ENCODE measurements at regions not wholly inside any gene's neighbourhood (a gene's known extent, or its start where the extent isn't known, plus 50 kb on each side); places are given as distances from the start of the nearest gene placed in this dataset.

DNA sequence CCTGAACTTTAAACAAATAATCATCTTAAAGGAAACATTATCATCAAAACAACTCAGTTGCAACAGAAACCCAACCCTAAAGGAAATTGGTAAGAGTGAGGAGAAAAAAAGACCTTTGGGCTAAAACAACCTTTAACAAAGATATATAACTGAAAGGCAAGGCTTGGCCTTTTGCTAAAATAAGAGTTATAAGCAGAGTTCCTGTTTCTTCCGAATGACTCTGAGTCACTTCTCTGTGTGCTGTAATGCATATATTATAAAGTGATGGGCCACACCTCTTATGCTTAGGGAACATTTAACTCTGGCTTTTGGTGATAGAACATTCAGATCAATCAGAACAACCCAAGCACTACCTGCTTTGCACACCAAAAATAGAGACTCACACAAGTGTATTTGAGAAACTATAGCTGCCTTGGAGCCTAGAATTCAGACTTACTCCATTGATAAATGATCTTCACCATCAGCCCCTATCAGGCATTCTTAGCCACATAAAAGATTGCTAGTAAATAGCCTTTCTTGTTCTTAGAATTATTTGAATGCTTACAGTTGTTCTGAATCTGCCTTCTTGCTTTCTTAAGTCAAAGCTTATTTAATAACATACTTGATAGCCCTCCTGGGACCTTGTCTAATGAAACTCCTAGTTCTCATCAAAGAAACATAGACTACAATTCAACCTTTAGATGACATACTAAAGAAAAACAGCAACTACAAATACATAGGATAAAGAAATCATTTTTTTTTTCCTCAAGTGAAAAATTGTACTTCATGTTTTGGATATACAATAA lies 294.2 kb upstream of the SEMA6D start:
- no peak for ATAC-seq
- DNase-seq (ENCODE audit: low spot score), result no peak
- no peak overlapping the region for H3K27ac ChIP-seq (ENCODE audit: extremely low read length, insufficient read depth, low read length)
- H3K4me3 ChIP-seq (replicated peaks in 1 of 3; ENCODE audit: insufficient read depth in 1 of 3, low read depth in 2 of 3, low read length in 3 of 3), result no peak overlapping the region
- BruUV-seq (replicated peaks), result no TSS peak
- peaks cover 15% of the 10 kb centered on the region for H3K4me1 ChIP-seq (ENCODE audit: insufficient read depth, low read length)
- intact Hi-C loops (cut with micrococcal nuclease; ENCODE audit: unreplicated experiment), result no loop called here
- no peaks in the 10 kb centered on the region for H4K20me1 ChIP-seq (ENCODE audit: insufficient read depth, low read length)
- CTCF ChIA-PET (ENCODE audit: low intra/inter-chr PET ratio, low total read pairs), result no interaction called here
- H3K27me3 ChIP-seq (ENCODE audit: control insufficient read depth in 1 of 2, insufficient read depth in 2 of 2, low read length in 2 of 2), result no peaks in the 10 kb centered on the region; a peak in 1 of 5 replicates
- no peak for FAIRE-seq
- POLR2A ChIA-PET, result no interaction called here
- H2AFZ ChIP-seq (ENCODE audit: low read length), result no peak overlapping the region
- H3K36me3 ChIP-seq (replicated peaks in 1 of 2; ENCODE audit: control insufficient read depth in 1 of 2, insufficient read depth in 2 of 2, low read length in 2 of 2), result no peaks in the 10 kb centered on the region
- TF ChIP-seq TP53 (CRISPR knock-in tag; conservative IDR thresholded peaks at IDR 0.05), result no peak
- no peak for TF ChIP-seq FOXP1 (IDR thresholded peaks at IDR 0.05)
- no peak for TF ChIP-seq FOXP1 (CRISPR knock-in tag; IDR thresholded peaks at IDR 0.05)
- TF ChIP-seq RBAK (CRISPR knock-in tag; IDR thresholded peaks at IDR 0.05), result no peak
- no peak for TF ChIP-seq FOXO1 (CRISPR knock-in tag; IDR thresholded peaks at IDR 0.05)
- no peak overlapping the region for H3K9ac ChIP-seq (ENCODE audit: insufficient read depth, low read depth, low read length)
- H3K79me2 ChIP-seq (ENCODE audit: insufficient read depth, low read length), result no peaks in the 10 kb centered on the region
- no peak overlapping the region for H3K4me2 ChIP-seq (ENCODE audit: low read depth, low read length)
- 5% methylated on average over 1 of the region's 1 CpG for WGBS (ENCODE audit: low lambda C conversion rate)
- 0 out of 2 replicates have a peak, but pooled peaks cover 17% of the 10 kb centered on the region for H3K9me3 ChIP-seq (ENCODE audit: low read length)
- in situ Hi-C loops (cut with HindIII; ENCODE audit: extremely low pct_ligation_motif_present, low pct_unique_long_range_greater_than_20kb), result no loop called here

DNA sequence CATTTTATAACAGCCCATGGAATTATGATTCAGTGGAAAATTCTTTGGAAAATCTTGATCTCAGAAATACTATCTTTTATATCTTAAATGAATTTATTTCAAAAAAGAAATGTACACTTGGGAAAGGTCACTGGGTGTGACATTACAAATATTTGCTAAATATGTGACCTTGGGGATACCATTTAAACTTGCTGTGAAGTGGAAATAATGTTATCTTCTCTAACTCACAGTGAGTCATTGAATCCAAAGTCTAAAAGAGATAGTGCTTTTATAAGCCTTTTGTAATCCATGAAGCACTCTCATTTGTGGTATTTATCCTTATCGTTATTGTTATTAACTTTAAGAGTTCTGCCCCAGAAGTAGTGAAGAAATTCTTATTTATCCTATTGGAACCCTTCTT lies 289.8 kb upstream of the SEMA6D start:
- FAIRE-seq (peak; percentile 15), ATAC-seq (peak; percentile 79), DNase-seq (ENCODE audit: low spot score) (peak; percentile 70)
- Histone ChIP-seq H4K20me1 (ENCODE audit: insufficient read depth, low read length) (no peaks in the 10 kb centered on the region), H3K4me2 (ENCODE audit: low read depth, low read length) (0 out of 2 replicates have a peak overlapping the region, but pooled peaks have one; percentile 10), H3K9ac (ENCODE audit: insufficient read depth, low read depth, low read length) (no peak overlapping the region), H3K4me1 (ENCODE audit: insufficient read depth, low read length) (peaks cover 23% of the 10 kb centered on the region), H3K4me3 (replicated peaks in 1 of 3; ENCODE audit: insufficient read depth in 1 of 3, low read depth in 2 of 3, low read length in 3 of 3) (no peak overlapping the region), H3K79me2 (ENCODE audit: insufficient read depth, low read length) (no peaks in the 10 kb centered on the region), H2AFZ (ENCODE audit: low read length) (no peak overlapping the region), H3K36me3 (replicated peaks in 1 of 2; ENCODE audit: control insufficient read depth in 1 of 2, insufficient read depth in 2 of 2, low read length in 2 of 2) (no peaks in the 10 kb centered on the region), H3K27me3 (ENCODE audit: control insufficient read depth in 1 of 2, insufficient read depth in 2 of 2, low read length in 2 of 2) (no peaks in the 10 kb centered on the region; a peak in 1 of 5 replicates), H3K9me3 (ENCODE audit: low read length) (peaks cover 7% of the 10 kb centered on the region; the same call in 1 of the 2 replicates), H3K27ac (ENCODE audit: extremely low read length, insufficient read depth, low read length) (no peak overlapping the region)
- intact Hi-C loops (cut with micrococcal nuclease; ENCODE audit: unreplicated experiment) (loop anchor here (2.0 kb wide), 1 partner anchor 903 kb away; the partner anchor contains the start of gene DUT), in situ Hi-C loops (cut with HindIII; ENCODE audit: extremely low pct_ligation_motif_present, low pct_unique_long_range_greater_than_20kb) (no loop called here)
- BruUV-seq (replicated peaks), result no TSS peak
- 0% methylated on average over 1 of the region's 1 CpG for WGBS (ENCODE audit: low lambda C conversion rate)
- POLR2A ChIA-PET, result no interaction called here
- CTCF ChIA-PET (ENCODE audit: low intra/inter-chr PET ratio, low total read pairs), result no interaction called here
- TF ChIP-seq ZFP90 (CRISPR knock-in tag; IDR thresholded peaks at IDR 0.05; ENCODE audit: borderline replicate concordance), result no peak
- no peak for TF ChIP-seq HDAC1 (CRISPR knock-in tag; IDR thresholded peaks at IDR 0.05)
- TF ChIP-seq, protein P1, sequence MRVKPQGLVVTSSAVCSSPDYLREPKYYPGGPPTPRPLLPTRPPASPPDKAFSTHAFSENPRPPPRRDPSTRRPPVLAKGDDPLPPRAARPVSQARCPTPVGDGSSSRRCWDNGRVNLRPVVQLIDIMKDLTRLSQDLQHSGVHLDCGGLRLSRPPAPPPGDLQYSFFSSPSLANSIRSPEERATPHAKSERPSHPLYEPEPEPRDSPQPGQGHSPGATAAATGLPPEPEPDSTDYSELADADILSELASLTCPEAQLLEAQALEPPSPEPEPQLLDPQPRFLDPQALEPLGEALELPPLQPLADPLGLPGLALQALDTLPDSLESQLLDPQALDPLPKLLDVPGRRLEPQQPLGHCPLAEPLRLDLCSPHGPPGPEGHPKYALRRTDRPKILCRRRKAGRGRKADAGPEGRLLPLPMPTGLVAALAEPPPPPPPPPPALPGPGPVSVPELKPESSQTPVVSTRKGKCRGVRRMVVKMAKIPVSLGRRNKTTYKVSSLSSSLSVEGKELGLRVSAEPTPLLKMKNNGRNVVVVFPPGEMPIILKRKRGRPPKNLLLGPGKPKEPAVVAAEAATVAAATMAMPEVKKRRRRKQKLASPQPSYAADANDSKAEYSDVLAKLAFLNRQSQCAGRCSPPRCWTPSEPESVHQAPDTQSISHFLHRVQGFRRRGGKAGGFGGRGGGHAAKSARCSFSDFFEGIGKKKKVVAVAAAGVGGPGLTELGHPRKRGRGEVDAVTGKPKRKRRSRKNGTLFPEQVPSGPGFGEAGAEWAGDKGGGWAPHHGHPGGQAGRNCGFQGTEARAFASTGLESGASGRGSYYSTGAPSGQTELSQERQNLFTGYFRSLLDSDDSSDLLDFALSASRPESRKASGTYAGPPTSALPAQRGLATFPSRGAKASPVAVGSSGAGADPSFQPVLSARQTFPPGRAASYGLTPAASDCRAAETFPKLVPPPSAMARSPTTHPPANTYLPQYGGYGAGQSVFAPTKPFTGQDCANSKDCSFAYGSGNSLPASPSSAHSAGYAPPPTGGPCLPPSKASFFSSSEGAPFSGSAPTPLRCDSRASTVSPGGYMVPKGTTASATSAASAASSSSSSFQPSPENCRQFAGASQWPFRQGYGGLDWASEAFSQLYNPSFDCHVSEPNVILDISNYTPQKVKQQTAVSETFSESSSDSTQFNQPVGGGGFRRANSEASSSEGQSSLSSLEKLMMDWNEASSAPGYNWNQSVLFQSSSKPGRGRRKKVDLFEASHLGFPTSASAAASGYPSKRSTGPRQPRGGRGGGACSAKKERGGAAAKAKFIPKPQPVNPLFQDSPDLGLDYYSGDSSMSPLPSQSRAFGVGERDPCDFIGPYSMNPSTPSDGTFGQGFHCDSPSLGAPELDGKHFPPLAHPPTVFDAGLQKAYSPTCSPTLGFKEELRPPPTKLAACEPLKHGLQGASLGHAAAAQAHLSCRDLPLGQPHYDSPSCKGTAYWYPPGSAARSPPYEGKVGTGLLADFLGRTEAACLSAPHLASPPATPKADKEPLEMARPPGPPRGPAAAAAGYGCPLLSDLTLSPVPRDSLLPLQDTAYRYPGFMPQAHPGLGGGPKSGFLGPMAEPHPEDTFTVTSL (CRISPR knock-in tag; IDR thresholded peaks at IDR 0.05; ENCODE audit: borderline replicate concordance), result peak; percentile 64; the same call in 1 of the 2 replicates
- no peak for TF ChIP-seq ZNF10 (CRISPR knock-in tag; IDR thresholded peaks at IDR 0.05; ENCODE audit: borderline replicate concordance, low read depth)
- no peak for TF ChIP-seq SCMH1 (CRISPR knock-in tag; IDR thresholded peaks at IDR 0.05; ENCODE audit: borderline replicate concordance)
- TF ChIP-seq, protein P2, sequence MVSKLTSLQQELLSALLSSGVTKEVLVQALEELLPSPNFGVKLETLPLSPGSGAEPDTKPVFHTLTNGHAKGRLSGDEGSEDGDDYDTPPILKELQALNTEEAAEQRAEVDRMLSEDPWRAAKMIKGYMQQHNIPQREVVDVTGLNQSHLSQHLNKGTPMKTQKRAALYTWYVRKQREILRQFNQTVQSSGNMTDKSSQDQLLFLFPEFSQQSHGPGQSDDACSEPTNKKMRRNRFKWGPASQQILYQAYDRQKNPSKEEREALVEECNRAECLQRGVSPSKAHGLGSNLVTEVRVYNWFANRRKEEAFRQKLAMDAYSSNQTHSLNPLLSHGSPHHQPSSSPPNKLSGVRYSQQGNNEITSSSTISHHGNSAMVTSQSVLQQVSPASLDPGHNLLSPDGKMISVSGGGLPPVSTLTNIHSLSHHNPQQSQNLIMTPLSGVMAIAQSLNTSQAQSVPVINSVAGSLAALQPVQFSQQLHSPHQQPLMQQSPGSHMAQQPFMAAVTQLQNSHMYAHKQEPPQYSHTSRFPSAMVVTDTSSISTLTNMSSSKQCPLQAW (CRISPR knock-in tag; IDR thresholded peaks at IDR 0.05), result no peak
- peak; percentile 45; the same call in 1 of the 2 replicates for TF ChIP-seq NFIC (IDR thresholded peaks at IDR 0.05; ENCODE audit: low read length)
